ENCODE measurements at regions not wholly inside any gene's neighbourhood (a gene's known extent, or its start where the extent isn't known, plus 50 kb on each side); places are given as distances from the start of the nearest gene placed in this dataset.
A peak's percentile ranks its signal among the peaks of the same experiment; 100 is the strongest.

- DNase-seq, result no peak
Measured at GRCh38 chr2:225131898-225132297, 89.6 kb upstream of the DOCK10 start.

GRCh38 chr2:225130093-225130492 is 87.8 kb upstream of the DOCK10 start:
- no peak for DNase-seq

GRCh38 chr2:225124311-225125017 is 82.2 kb upstream of the DOCK10 start:
- no peak for DNase-seq

GRCh38 chr2:225122583-225123486 is 80.6 kb upstream of the DOCK10 start:
- DNase-seq, result peak; percentile 4

- DNase-seq, result no peak
Measured at GRCh38 chr2:225122007-225122406, 79.7 kb upstream of the DOCK10 start.

GRCh38 chr2:225120186-225120585 is 77.9 kb upstream of the DOCK10 start:
- no peak for DNase-seq

GRCh38 chr2:225117051-225117716 is 74.9 kb upstream of the DOCK10 start:
- DNase-seq, result peak; percentile 56

- DNase-seq, result no peak
Measured at GRCh38 chr2:225114786-225115323, 72.6 kb upstream of the DOCK10 start.

GRCh38 chr2:225113371-225114015 is 71.2 kb upstream of the DOCK10 start:
- no peak for DNase-seq

- no peak for DNase-seq
Measured at GRCh38 chr2:225112362-225113126, 70.3 kb upstream of the DOCK10 start.

GRCh38 chr2:225108805-225109204 is 66.5 kb upstream of the DOCK10 start:
- no peak for DNase-seq

GRCh38 chr2:225104971-225105370 is 62.7 kb upstream of the DOCK10 start:
- no peak for DNase-seq

GRCh38 chr2:225104321-225104720 is 62.1 kb upstream of the DOCK10 start:
- no peak for DNase-seq

GRCh38 chr2:225103737-225104141 is 61.5 kb upstream of the DOCK10 start:
- no peak for DNase-seq

- DNase-seq, result no peak
Measured at GRCh38 chr2:225100856-225101294, 58.6 kb upstream of the DOCK10 start.

GRCh38 chr2:225100269-225100668 is 58.0 kb upstream of the DOCK10 start:
- no peak for DNase-seq

GRCh38 chr2:225097035-225097434 is 54.8 kb upstream of the DOCK10 start:
- DNase-seq, result no peak
